ENCODE measurements at regions not wholly inside any gene's neighbourhood (a gene's known extent, or its start where the extent isn't known, plus 50 kb on each side); places are given as distances from the start of the nearest gene placed in this dataset.
"Not testable (repeated sequence)": the region's sequence is repeated elsewhere in the genome, so short reads cannot be mapped to it uniquely, and the experiment has no call there.

DNA sequence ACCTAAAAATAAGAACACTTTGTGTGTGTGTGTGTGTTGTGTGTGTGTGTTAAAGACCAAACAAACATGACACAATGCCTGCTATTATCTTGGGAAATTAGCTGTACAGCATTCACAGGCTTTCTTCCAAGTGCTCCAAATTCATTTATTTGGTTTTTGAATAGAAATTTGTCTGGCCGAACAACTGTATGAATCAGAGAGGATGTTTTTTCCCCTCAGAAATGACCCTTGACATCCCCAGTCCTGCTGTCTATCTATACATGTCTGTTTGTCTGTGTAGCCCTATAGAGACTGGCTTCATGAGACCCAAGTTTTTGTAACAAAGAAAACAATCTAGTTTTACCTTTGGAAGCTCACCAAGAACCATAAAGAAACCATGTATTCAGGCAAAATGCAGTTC is 549.8 kb downstream of the NSUN3 start:
- Mint-ChIP-seq H3K36me3 (no peaks in the 10 kb centered on the region), H3K9me3 (peaks cover 5% of the 10 kb centered on the region), H3K27ac (no peak overlapping the region), H3K4me3 (no peak overlapping the region), H3K4me1 (ENCODE audit: low read depth) (no peaks in the 10 kb centered on the region), H3K27me3 (no peaks in the 10 kb centered on the region)
- ChIA-PET POLR2A (no interaction called here), CTCF (no interaction called here)
- intact Hi-C loops (cut with micrococcal nuclease) = no loop called here
- no peak for DNase-seq

DNA sequence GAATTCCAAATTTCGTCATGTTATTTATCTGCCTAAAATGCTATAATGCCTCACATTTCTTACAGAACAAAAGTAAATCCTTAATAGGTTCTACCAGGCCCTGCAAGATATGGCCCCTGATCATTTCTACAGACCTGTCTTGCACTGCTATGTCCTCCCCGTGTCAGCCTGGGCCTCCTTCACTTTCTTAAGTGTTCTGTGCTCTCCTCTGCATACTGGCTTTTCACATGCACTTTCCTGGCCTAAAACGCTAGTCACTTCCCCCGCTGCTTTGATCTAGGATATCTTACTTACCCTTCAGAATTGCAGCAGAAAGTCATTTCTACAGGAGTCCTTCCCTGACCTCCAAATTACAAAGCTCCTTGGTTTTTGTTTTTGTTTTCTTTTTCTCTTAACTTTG is 551.3 kb downstream of the NSUN3 start:
- ChIA-PET CTCF (no interaction called here), POLR2A (no interaction called here)
- no peak for DNase-seq
- no peaks in the 10 kb centered on the region for H3K27me3 Mint-ChIP-seq
- H3K4me3 Mint-ChIP-seq = no peak overlapping the region
- intact Hi-C loops (cut with micrococcal nuclease) = no loop called here
- no peak overlapping the region for H3K27ac Mint-ChIP-seq
- no peaks in the 10 kb centered on the region for H3K4me1 Mint-ChIP-seq (ENCODE audit: low read depth)
- H3K9me3 Mint-ChIP-seq = peaks cover 6% of the 10 kb centered on the region
- H3K36me3 Mint-ChIP-seq = no peaks in the 10 kb centered on the region

DNA sequence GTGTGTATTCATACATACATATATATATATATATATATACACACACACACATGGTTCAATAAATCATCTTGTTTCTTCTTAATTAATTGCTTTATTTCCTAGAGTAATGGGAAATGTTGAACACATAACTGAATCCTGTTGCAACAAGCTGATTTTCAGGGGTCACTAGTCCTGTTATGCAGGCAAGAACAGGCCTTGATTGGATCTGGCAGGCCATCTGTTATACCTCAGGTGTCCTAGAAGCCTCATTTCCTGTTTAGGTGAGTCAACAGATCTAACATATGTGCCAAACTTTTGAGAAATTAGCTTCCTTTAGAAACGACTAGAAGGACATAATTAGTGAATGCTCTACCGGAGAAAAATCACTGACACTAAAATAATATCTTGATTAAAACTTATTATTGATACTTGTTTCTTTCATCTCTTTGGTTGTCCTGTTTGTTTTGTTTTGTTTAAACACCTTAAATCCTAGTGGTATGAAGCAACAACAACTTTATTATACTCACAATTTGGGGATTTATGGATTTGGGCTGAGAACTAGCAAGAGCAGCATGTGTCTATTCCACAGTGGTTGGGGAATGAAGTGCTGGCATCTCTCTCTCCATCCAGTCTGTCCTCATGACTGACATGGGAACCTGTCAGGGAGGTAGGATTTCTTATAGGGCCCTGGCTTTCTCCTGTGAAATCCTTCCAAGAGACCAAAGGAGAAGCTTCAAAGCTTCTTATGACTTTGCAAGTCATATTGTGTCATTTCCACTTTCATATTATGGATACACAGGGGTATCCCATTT is 552.6 kb downstream of the NSUN3 start:
- CTCF ChIA-PET = no interaction called here
- POLR2A ChIA-PET = no interaction called here
- DNase-seq = no peak
- intact Hi-C loops (cut with micrococcal nuclease) = no loop called here
- Mint-ChIP-seq H3K9me3 (peaks cover 6% of the 10 kb centered on the region), H3K27me3 (no peaks in the 10 kb centered on the region), H3K4me1 (ENCODE audit: low read depth) (no peaks in the 10 kb centered on the region), H3K27ac (no peak overlapping the region), H3K36me3 (no peaks in the 10 kb centered on the region), H3K4me3 (no peak overlapping the region)

DNA sequence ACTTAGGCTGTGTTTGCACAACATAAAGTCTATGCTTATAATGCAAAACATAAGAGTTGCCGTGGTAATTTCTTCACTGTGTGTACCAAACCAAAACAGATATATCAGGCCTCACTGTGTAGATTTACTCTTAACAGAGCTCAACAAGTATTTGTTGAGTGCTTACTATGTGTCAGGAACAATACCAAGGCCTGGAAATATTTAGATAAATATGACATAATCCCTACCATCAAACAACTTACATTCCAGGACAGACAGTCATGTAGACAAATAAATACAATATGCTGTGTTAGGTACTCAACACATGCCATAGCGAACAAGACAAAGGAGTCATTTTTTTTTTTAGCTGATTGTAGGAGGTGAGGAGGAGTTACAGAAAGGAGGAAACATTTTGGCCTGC is 554.0 kb downstream of the NSUN3 start:
- ChIA-PET CTCF (no interaction called here), POLR2A (no interaction called here)
- no peak overlapping the region for H3K27ac Mint-ChIP-seq
- H3K4me1 Mint-ChIP-seq (ENCODE audit: low read depth) = no peaks in the 10 kb centered on the region
- no peaks in the 10 kb centered on the region for H3K36me3 Mint-ChIP-seq
- H3K4me3 Mint-ChIP-seq = no peak overlapping the region
- H3K27me3 Mint-ChIP-seq = no peaks in the 10 kb centered on the region
- intact Hi-C loops (cut with micrococcal nuclease) = no loop called here
- peaks cover 6% of the 10 kb centered on the region for H3K9me3 Mint-ChIP-seq
- DNase-seq = no peak

DNA sequence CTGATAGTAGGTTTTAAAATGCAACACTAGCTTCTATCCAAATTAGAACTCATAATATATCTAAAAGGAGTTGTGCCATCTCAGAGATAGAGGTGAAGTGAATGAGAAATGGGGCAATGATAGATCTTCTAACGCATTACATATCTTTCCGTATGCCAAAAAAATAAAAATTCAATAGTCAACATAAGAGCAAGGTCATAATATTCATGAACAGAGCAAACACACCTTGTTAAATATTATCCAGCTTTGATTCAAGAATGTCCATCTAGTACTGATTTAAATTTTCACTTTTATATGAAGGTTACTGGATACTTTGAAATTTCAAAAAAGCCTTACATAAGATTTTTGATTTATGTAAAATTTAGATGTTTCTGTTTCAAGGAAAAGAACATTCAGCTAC is 554.5 kb downstream of the NSUN3 start:
- no peak overlapping the region for H3K27ac Mint-ChIP-seq
- ChIA-PET CTCF (no interaction called here), POLR2A (no interaction called here)

DNA sequence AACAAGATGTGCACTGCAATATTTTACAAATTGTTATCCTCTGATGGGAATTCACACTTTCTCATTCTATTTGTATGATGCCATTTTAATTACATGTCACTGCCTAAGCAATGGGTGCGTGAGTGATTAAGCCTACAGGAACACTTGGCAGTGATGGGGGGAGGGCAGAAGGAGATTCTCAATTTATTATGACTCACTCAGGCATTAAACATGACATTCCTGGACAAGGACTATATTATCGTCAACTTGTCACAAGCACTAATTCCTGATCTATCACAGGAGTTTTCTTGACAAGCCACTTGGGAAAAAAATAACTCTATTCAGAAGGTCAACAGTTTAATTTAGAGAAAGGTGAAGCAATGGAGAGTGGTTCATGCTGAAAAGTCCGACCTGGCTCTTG is 556.8 kb downstream of the NSUN3 start:
- no peaks in the 10 kb centered on the region for H3K36me3 Mint-ChIP-seq
- H3K9me3 Mint-ChIP-seq = peaks cover 2% of the 10 kb centered on the region
- no peaks in the 10 kb centered on the region for H3K27me3 Mint-ChIP-seq
- intact Hi-C loops (cut with micrococcal nuclease) = no loop called here
- ChIA-PET CTCF (no interaction called here), POLR2A (no interaction called here)
- no peak overlapping the region for H3K27ac Mint-ChIP-seq
- no peak overlapping the region for H3K4me3 Mint-ChIP-seq
- DNase-seq = no peak
- no peaks in the 10 kb centered on the region for H3K4me1 Mint-ChIP-seq (ENCODE audit: low read depth)

More for the DNA sequence above, 554.5 kb downstream of the NSUN3 start:
- no peaks in the 10 kb centered on the region for H3K36me3 Mint-ChIP-seq
- intact Hi-C loops (cut with micrococcal nuclease) = no loop called here
- no peaks in the 10 kb centered on the region for H3K27me3 Mint-ChIP-seq
- H3K4me1 Mint-ChIP-seq (ENCODE audit: low read depth) = no peaks in the 10 kb centered on the region
- no peak for DNase-seq
- peaks cover 6% of the 10 kb centered on the region for H3K9me3 Mint-ChIP-seq
- no peak overlapping the region for H3K4me3 Mint-ChIP-seq

DNA sequence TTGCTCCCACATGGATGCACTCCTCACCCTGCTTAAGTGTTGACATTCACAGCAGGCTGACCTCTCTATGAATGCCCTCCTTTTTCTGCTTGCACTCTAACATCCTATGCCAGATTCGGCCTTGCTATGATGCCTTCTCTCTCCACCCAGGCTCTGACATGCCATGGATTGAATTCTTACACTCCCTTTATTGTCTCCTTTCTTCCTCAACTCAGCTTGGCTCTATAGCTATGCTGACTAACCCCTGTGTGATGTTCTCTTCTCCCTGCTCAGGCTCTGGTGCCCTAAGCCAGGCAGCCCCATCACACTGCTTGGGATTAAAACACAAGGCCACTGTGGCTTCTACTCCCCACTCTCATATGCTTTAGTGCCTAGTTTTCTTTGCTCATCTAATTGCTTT is 563.7 kb downstream of the NSUN3 start:
- DNase-seq = no peak
- ChIA-PET POLR2A (no interaction called here), CTCF (interaction anchor here (0.6 kb wide), 1 partner anchor 14 kb away, joined by 3 read pairs; no protein-coding TSS in a partner anchor)
- Mint-ChIP-seq H3K4me3 (no peak overlapping the region), H3K36me3 (no peaks in the 10 kb centered on the region), H3K4me1 (ENCODE audit: low read depth) (no peaks in the 10 kb centered on the region), H3K27me3 (no peaks in the 10 kb centered on the region), H3K27ac (no peak overlapping the region), H3K9me3 (peaks cover 2% of the 10 kb centered on the region)
- intact Hi-C loops (cut with micrococcal nuclease) = no loop called here

DNA sequence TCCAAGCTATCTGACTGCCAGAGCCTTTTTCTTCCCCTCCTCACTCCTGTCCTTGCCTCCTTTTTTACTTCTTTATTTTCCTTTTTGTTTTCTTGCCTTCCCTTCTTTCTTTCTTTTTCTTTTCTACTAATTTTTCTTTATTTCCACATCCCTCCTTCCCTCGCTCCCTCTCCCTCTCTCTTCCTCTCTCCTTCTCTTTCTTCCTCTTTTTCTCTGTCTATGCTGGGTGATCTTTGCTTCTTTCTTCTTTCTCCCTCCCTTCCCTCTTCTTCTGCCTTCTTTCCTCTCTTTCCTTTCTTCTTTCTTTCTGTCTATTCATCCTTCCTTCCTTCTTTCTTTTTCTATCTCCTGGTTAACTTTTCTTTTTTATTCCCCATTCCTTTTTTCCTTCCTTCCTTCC is 564.8 kb downstream of the NSUN3 start:
- H3K4me1 Mint-ChIP-seq (ENCODE audit: low read depth) = no peaks in the 10 kb centered on the region
- peaks cover 7% of the 10 kb centered on the region for H3K9me3 Mint-ChIP-seq
- ChIA-PET POLR2A (no interaction called here), CTCF (no interaction called here)
- intact Hi-C loops (cut with micrococcal nuclease) = no loop called here
- no peaks in the 10 kb centered on the region for H3K27me3 Mint-ChIP-seq
- no peak for DNase-seq
- H3K27ac Mint-ChIP-seq = no peak overlapping the region
- no peak overlapping the region for H3K4me3 Mint-ChIP-seq
- H3K36me3 Mint-ChIP-seq = no peaks in the 10 kb centered on the region

DNA sequence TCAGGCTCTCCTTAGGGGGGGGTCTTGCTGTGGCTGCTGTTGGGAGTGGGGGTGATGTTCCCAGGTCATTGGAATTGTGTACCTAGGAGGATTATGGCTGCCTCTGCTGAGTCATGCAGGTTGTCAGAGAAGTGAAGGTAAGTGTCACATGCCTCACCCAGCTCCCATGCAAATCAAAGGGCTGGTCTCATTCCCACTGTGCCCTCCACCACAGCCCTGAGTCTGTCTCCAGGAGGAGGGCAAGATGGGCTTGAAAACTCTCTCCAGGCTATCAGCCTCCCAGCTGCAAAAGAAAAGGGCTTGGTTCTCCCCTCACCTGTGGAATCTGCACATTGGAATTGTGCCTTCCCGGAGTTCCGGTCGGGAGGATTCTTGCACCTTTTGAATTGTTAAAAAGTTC is 580.5 kb downstream of the NSUN3 start:
- intact Hi-C loops (cut with micrococcal nuclease) = no loop called here
- DNase-seq = no peak
- POLR2A ChIA-PET = no interaction called here
- H3K4me1 Mint-ChIP-seq (ENCODE audit: low read depth) = no peaks in the 10 kb centered on the region
- H3K9me3 Mint-ChIP-seq = peaks cover 12% of the 10 kb centered on the region
- CTCF ChIA-PET = no interaction called here
- no peak overlapping the region for H3K4me3 Mint-ChIP-seq
- H3K36me3 Mint-ChIP-seq = no peaks in the 10 kb centered on the region
- no peak overlapping the region for H3K27ac Mint-ChIP-seq
- no peaks in the 10 kb centered on the region for H3K27me3 Mint-ChIP-seq

DNA sequence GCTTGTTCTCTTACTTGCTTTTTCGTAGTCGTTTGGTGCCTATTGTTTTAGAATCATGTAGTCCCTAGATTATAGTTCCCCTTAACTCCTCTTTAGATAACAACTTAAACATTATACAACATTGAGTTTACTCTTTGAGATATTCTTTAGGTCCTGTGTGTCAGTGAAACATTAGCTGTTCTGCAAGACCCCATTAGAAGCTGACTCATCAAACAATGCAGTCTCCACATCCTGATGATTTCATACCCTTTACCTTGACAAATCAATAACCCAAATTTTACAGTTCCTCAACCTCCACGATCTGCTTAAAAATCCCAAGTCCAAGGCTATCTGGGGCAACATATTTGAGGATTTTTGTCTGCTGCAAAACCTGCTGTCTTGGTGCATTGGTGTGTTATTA is 582.9 kb downstream of the NSUN3 start:
- no peak for DNase-seq
- POLR2A ChIA-PET = no interaction called here
- Mint-ChIP-seq H3K27me3 (no peaks in the 10 kb centered on the region), H3K9me3 (no peaks in the 10 kb centered on the region), H3K4me1 (ENCODE audit: low read depth) (no peaks in the 10 kb centered on the region), H3K4me3 (no peak overlapping the region), H3K36me3 (no peaks in the 10 kb centered on the region), H3K27ac (no peak overlapping the region)
- CTCF ChIA-PET = no interaction called here
- intact Hi-C loops (cut with micrococcal nuclease) = no loop called here

DNA sequence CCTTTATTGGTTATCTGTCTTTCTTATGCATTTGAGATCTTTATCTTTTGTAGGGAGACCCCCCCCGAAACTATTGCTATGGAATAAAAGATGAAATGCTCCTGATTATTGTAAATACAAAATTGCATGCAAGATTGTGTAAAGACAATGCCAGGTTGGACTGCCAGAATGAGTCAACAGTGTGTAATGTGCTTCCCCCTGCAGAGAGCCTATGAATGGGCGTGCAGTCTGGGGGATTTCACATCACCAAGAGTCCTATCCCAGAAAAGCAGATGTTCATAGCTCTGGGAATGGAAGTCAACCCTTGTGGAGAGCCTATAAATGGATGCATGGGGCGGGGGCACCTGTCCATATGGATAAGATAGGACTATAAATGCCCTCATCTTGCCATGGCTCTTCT is 584.3 kb downstream of the NSUN3 start:
- no peaks in the 10 kb centered on the region for H3K4me1 Mint-ChIP-seq (ENCODE audit: low read depth)
- H3K27me3 Mint-ChIP-seq = no peaks in the 10 kb centered on the region
- H3K9me3 Mint-ChIP-seq = no peaks in the 10 kb centered on the region
- no peak overlapping the region for H3K4me3 Mint-ChIP-seq
- no peak for DNase-seq
- intact Hi-C loops (cut with micrococcal nuclease) = no loop called here
- CTCF ChIA-PET = interaction anchor here (0.7 kb wide), 1 partner anchor 299 kb away, joined by 3 read pairs; no protein-coding TSS in a partner anchor
- no peaks in the 10 kb centered on the region for H3K36me3 Mint-ChIP-seq
- POLR2A ChIA-PET = no interaction called here
- no peak overlapping the region for H3K27ac Mint-ChIP-seq

DNA sequence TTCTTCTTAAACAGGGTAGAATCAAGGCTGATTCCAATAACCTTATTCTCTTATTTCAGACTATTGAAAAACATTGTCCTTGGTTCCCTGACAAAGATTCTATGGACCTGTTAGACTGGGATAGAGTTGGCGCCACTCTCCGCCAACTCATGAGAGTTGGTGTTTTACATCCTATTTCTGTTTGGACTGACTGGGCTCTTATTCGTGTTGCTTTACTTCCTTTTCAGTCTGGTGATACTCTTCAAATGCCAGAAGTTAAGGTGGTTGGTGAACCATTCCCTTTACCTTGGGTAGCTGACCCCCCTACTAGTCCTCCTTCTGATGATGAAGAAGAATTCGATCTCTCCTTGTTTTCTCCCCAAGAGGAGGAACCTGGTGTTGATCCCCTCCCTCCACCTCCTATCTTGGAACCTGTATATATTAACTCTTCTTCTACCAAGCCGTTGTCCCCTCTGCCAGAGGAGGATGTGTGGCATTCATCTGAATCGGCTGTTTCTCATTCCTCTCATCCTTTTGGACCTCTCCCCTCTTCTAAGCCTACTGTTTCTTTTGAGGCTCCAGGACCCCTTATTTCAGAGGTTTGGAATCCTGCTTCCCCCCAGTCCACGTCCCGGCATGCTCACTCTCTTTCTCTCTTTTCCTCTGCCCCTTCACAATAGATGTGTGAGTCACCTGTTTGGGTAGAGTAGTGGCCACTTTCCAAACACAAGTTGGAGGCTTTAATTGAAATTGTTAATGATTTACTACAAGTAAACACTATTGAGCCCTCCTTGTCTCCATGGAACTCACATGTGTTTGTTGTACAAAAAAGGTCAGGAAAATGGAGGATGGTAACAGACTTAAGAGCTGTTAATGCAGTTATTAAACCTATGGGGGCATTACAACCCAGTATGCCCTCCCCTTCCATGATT is 585.7 kb downstream of the NSUN3 start:
- POLR2A ChIA-PET; H3K36me3 Mint-ChIP-seq; DNase-seq; H3K27ac Mint-ChIP-seq; H3K4me1 Mint-ChIP-seq (ENCODE audit: low read depth); H3K4me3 Mint-ChIP-seq; CTCF ChIA-PET; intact Hi-C loops (cut with micrococcal nuclease); H3K27me3 Mint-ChIP-seq; H3K9me3 Mint-ChIP-seq: not testable (repeated sequence)

DNA sequence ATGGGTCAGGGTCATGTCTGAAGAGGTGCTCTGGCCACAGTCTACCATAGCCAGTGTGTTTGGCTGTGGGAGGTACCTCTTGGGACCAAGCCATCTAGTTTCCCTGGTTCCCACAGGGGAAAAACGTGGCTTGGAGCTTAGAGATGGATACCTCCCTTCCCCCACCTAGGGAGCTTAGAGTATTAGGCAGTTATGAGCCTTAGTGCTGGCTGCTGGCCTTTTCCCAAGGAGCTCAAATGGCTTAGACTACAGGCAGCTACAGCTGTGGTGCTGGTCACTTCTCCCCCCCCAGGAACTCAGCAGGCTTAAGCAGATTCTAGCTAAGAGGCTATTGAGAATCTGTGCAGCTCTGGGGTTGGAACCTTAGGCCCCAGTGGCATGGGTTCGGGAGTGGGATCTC is 591.2 kb downstream of the NSUN3 start:
- intact Hi-C loops (cut with micrococcal nuclease) = no loop called here
- Mint-ChIP-seq H3K4me1 (ENCODE audit: low read depth) (no peaks in the 10 kb centered on the region), H3K27ac (no peak overlapping the region), H3K9me3 (peaks cover 8% of the 10 kb centered on the region), H3K27me3 (no peaks in the 10 kb centered on the region), H3K4me3 (no peak overlapping the region), H3K36me3 (no peaks in the 10 kb centered on the region)
- POLR2A ChIA-PET = no interaction called here
- CTCF ChIA-PET = no interaction called here
- no peak for DNase-seq
